GM21367 (cell line): ENCODE measurements at regions not wholly inside any gene's neighbourhood (a gene's known extent, or its start where the extent isn't known, plus 50 kb on each side); places are given as distances from the start of the nearest gene placed in this dataset.
"Not testable (repeated sequence)": the region's sequence is repeated elsewhere in the genome, so short reads cannot be mapped to it uniquely, and the experiment has no call there.

Experiments
- ATAC-seq: cut with Tn5 transposase; IDR thresholded peaks from one replicate; pipeline ENCODE4 v1.9.1; 2021; ENCODE audit not compliant: unreplicated experiment

DNA sequence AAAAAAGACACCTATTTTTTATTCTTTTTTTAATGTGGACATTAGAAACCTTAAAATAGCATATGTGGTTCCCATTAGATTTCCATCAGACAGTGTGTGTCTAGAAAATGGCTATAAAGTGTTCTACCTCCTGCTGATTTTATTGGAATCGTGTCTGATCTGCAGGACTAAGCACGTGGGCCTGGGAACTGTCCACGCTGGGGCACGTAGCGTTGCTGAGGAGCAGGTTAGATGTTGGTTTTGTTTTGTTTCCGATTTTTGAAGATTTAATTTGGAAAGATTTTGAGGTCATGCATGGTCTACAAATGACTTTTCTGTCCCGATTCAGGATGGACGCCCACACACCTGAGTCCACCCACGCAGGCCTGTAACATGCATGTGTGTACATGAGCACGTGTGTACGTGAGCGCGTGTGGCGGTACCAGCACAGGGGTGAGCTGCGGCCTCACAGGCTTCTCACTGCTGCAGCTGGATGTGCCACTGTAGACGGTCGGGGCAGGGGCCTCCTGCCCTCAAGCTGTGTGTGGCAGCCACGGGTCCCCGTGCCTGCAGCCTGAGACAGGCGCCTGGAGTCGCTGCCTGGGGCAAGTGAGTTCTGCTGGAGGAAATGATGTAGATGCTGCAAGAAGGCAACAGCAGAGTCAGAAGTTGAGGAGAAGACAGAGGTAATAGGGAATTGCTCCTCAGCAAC lies 99.7 kb upstream of the CTDP1 start:
- no peak for ATAC-seq

DNA sequence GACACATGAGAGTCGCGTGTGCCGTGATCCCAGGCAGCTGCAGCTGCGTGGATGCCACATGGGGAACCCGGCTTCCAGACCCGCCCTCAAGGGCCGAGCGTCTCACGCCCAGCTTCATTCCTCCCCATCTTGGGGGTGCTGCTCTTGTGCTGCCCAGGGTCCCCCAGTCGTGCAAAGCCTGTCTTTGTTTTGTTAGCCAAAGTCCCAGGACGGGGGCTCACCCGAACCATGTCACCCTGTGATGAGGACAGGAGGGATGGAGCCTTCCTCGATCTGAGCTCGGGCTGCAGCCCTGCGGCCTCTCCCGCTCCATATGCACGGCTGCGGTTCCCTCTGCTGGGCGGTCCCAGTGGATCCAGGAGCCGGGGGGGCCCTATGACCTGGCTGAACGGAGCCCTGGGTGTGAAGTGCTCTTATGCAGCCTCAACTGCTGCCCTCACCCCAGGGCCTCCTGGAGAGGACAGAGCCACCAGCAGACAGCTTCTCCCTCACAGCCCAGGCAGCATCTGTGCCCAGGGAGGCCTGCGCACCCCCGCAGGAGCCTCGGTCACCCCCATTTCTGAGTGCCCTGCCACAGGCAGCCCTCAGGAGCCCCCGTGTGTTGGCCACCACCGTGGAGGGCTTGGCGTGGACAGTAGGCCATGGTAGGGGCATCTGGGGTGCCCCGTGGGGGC lies 99.0 kb upstream of the CTDP1 start:
- ATAC-seq, result no peak

DNA sequence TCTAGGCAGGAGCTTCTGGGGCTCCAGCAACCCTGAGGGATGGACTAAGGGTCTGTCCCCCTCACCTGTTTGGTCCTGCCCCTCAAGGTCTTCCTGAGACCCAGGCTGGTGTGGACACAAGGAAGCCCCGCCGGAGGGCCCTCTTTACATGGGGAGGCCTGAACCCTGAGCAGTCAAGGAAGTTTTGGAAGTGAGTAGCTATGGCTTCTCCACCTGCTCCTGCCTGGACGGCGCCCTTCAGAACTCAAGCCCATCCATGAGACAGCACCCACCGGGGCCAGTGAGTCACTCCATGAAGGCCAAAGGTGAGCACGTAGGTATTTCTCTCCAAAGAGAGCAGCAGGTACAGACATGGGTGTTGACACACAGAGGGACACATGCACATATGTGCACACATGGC lies 98.2 kb upstream of the CTDP1 start:
- no peak for ATAC-seq

DNA sequence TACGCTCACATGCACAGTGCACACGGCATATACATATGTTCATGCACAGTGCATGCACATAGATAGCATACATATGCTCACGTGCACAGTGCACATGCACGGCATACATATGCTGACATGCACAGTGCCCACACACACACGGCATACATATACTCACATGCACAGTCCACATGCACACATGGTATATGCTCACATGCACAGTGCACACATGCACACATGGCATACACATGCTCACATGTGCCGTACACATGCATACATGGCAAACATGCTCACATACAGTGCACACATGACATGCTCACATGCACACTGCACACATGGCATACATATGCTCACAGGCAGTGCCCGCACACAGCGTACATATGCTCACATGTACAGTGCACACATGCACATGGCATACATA lies 97.7 kb upstream of the CTDP1 start:
- ATAC-seq, result no peak

DNA sequence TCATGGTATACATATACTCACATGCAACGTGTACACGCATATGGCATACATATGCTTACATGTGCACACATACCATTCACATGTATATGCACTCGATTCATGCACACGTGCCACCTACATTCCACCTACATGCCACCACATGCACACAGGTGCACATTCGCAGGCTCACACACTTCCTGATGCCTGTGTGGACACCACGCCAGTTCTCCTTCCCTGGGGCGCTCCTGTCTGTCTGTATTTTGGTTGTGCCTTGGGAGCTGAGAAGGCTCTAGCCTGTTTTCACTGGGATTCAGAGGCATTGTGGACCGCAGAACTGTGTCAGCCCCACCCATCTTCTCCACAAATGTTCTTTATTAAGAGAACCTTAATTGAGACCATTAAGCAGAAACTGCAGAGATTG lies 96.6 kb upstream of the CTDP1 start:
- no peak for ATAC-seq

DNA sequence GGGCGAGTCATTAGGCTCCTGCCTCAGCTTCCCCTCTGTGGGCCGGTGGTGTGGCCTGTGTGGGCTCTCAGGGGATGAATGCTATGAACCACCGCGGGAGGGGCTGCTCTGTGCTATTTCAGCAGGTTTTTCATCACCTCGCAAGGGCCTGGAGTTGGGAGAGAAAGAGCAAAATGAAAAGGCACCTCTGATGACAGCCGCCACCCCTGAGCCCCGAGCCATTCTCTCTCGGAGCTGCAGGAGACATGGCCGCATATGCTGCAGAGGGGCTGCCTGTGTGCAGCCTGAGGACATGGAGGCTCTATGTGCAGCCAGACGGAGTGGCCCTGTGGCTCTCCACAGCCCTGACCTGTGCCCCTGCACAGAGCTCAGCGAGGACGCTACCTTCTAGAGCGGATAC lies 96.2 kb upstream of the CTDP1 start:
- ATAC-seq, result no peak

DNA sequence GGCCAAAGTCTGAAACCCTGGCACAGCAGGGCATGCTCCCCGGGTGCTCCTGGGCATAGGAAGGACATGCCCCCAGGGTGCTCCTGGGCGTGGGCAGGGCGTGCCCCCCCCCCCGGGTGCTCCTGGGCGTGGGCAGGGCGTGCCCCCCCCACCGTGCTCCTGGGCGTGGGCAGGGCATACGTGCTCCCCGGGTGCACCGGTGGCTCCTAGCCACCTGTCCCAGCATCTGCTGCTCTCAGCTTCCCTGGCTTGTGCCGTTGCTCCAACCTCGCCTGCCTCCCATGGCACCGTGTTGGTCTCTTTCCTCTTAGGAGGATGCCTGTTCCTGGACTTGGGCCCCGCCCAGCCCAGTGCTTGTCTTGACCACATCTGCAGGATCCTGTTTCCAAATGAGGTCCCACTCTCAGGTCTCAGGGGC lies 95.6 kb upstream of the CTDP1 start:
- no peak for ATAC-seq

DNA sequence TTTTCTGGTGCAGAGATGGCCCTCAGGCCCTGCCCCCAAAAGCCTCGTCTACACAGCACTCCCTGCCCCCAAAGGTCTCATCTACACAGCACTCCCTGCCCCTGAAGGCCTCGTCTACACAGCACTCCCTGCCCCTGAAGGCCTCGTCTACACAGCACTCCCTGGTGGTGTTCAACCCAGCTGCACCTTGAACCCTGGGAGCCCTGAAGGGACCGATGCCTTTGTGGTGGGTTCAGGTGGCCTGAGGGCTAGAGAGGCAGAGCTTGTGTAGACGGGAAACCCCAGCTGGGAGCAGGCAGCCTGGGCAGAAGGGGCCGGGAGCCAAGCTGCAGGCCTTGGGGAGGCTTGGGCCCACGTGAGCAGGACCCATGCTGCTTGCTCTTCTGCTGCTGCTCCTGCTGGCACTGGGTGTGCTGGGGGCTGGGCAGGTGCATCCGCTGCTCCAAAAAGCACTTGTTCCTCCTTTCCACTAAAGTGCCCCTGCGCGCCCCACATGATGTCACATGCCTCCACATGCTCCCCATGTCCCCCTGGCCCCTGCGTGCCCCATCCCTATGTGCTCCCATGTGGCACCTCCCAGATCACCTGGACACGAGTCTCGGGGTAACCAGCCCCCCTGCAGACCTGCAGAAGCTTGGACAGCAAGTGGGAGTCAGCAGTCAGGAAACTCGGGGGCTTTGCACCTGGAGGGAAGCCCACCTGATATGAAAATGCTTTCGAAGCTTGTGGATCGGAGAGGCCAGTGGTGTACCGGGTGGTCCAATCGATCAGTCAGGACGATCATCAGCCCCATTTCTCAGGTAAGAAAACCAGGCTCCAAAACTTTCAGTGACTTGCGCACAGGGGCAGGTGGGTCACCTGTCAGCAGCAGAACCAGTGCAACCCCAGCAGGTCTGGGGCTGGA lies 94.9 kb upstream of the CTDP1 start:
- ATAC-seq, result no peak

DNA sequence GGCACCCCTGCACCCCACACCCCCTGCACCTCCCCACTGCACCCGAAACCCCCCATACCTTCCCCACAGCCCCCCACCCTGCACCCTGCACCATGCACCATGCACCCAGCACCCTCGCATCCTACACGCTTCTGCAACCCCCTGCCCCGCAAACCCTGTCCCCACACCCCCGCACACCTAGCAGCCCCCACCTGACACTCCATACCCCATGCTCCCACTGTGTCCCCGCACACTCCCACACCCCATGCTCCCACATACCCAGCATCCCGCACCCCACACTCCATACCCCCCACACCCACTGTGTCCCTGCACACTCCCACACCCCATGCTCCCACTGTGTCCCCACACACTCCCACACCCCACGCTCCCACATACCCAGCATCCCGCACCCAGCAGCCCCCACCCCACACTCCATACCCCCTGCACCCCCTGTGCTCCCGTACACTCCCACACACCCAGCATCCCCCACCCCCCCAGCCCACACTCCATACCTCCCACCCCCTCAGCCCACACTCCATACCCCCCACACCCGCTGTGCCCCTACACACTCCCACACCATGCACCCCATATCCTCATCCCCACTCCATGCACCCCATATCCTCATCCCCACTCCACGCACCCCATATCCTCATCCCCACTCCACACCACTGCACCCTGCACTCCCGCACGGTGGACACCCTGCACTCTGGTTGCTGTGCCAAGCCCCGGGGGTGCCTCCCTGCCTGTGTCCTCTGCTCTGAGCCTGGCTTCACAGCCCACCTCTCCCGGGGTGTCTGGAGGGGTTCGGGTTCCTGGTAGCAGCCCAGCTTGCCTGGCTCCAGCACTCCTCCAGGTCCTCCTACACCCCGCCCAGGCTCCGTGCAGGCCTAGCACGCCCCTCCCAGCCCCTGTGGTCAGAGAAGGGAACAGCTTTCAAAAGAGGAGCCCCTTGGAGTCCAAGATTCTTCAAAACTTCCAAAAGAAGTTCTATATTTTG lies 93.9 kb upstream of the CTDP1 start:
- no peak for ATAC-seq

DNA sequence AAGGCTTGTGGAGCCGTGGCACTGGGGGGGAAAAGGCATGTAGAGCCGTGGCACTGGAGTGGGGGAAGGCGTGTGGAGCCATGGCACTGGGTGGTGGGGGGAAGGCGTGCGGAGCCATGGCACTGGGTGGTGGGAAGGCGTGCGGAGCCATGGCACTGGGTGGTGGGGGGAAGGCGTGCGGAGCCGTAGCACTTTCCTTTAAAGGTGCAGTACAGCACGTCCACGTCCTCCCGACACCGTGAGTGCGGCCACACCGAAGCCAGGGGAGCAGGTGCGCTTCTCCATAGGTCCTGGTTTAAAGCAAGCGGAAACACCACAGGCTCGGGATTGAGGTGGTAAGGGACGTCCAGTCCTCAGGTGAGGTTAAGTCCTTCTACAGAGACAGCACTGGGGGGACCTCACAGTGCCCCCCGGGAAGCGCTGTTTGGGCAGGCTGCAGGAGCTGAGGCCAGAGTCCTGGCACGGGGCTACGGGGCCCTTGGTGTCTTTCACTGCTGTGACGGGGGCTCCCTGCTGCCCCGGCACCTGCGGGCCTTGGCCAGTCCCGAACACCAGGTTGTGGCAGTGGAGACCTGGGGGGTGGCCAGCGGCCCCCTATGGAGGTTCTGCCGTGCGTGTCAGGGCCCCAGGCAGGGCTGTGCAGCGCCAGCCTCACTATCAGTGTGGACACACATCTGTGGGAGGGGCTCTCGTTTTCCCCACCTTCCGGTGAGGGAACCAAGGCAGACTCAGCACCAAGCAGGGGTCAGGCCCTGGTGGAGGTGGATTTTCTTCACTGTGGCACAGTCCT lies 93.0 kb upstream of the CTDP1 start:
- ATAC-seq, result no peak

DNA sequence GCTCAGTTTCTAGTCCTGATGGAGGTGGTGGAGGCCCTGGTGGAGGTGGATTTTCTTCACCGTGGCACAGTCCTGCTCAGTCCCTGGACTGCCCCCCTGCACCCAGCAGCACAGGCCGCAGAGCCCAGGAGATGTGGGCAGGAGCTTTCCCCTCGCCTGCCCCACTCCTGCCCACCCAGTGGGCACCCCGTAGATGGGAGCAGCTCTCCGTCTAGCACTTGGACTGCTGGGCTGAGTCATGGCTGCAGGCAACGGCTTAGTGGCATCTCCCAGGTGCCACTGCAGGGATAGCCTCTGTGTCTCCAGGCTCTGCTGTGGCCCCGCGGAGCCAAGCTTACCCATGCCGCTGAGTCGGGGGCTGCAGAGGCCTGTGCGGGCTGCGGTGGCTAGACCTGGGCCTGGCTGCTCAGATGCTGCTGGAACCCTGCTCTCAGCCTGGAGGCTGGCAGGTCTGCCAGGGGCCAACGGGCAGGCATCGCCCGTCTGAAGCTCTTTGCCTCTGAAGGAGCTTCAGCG lies 92.3 kb upstream of the CTDP1 start:
- no peak for ATAC-seq

DNA sequence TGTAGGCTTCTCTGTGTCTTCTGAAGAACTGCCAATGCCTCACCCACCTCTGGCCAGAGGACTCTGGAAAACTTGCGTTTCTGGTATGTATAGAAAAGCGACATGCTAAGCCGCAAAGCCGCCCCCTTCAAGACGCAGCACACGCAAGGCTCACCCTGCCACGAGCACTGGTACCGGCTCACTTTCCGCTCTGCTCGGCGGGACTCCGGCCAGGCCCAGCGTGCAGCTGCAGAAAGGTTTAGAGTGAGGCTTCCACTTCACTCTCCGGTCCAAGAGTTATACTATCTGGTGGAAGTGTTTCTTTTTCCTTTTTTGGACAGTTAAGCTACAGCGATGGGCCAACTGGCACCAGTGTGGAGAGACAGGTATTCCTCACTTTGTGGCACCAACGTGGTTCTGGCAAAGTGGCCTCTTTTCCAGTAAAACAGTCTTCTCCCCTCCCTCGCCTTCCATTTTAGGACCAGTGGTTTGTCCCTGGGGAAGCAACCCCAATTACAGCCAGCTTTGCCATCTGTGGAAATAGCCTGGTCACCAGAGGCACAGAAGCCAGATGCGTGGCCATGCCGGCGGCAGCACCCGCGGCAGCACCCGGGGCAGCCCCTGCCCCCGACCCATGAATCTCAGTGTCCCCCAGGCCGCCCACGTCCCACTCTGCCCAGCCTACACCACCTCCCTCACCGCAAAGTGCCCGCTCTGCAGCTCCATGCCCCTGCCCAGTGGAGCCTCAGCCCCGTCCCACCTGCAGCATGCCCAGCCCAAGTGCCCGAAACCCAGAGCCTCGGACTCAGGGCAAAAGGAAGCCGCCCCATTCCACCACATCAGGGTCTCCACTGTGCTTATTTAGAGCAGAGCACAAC lies 91.6 kb upstream of the CTDP1 start:
- ATAC-seq, result no peak

DNA sequence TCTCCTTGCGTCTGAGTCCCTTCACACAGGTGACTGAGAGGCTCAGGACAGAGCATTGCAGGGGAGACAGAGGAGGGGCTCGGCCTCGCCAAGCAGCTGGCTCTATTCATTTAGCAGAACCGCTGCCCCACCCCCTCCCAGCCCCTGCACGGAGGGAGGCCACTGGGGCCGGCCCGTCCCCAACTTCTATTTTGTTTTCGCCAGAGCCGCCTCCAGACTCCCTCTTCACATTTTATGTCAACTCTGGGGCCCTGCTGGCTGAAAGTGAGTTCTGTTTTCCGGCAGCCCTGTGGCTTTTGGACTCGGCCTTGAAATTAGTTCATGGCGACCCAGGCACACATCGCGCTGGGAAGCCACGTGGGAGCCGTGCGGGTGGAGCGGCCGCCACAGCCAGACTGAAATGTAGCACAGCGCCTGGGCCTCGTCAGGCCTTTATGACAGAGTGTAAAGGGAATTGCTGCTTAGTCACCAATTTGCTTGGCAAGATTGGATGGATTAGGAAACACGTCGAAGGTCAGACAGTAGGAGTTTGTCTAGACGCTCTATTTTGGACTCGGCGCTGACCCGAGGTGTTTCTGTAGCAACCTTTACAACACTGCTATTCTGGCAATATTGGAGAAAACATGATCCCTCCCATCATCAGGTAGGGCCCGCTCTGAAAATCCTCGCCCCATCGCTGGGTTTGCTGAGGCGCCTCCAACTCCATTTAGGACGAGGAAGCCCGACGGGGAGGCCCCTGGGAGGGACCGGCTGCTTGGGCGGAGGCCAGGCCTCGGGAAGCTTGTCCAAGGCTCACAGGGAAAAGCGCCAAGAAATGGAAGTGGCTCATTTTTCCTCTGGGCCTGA lies 90.7 kb upstream of the CTDP1 start:
- no peak for ATAC-seq

DNA sequence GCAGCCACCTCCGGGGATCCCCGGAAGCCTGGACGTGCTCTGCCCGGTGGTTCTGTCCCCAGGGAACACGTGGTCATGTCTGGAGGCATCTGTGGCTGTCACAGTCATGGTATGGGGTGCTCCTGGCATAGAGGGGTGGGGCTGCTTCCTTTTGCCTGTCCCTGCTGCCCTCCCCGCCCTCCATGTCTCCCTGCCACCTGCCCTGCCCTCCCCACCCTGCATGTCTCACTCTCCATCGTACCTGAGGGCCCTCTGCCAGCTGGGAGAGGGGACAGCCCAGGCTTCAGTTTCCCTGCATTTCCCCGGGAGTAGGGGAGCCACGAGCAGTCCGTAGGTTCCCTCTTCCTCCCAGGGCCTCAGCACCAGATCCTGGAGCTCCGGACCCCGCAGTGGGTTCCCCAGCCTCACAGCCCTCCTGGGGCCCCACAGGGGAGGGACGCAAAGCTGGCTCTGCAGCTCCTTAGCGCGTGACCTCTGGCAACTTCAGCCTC lies 90.0 kb upstream of the CTDP1 start:
- no peak for ATAC-seq

DNA sequence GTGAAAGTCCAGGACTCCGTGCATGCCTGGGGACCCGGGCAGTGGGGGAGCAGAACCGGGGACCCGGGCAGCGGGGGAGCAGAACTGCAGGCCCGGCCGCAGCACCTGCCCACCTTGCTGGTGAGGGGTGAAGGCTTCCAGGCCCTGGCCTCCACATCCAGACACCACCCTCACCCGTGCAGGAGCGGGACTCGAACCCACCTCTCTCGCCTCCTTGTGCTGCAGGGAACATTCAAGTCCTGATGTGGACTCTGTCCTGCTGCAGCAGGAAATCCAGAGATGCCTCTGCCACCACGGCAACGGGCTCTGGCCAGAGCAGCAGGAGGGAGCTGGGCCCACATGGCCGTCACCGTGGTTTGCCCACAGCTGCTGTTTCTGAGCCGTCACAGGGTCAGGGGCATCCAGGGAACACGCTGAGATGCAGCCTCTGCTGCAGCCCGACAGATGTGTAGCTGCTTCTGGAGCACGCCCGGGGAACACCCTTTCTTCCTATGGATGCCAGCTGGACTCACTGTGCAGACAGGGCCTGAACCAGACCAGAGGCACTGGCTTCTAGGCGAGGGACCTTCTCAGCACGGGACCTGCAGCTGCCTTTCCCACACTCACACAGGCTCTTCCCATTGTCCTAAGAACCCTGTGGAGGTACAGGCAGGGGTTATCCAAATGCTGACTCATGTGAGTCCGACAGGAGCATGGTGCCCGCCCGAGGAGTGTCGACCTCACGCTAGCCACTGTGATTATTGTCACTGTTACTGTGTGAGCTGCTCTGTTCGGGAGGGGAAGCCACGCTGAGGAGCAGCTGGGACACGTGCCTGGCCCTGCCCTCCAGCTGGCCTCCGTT lies 89.2 kb upstream of the CTDP1 start:
- no peak for ATAC-seq

DNA sequence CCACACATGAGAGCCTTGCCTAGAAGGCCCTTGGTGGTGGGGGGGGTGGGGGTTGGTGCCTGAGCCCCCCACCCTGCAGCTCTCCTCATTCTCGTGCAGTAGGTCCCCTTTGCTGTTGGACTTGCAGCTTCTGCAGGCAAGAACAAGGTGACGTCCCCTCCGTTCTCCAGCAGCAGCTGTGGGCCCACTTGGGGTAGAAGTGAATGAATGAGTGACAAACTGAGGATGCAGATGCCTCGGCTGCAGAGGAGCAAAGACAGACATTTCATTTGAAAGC lies 88.6 kb upstream of the CTDP1 start:
- ATAC-seq, result no peak

DNA sequence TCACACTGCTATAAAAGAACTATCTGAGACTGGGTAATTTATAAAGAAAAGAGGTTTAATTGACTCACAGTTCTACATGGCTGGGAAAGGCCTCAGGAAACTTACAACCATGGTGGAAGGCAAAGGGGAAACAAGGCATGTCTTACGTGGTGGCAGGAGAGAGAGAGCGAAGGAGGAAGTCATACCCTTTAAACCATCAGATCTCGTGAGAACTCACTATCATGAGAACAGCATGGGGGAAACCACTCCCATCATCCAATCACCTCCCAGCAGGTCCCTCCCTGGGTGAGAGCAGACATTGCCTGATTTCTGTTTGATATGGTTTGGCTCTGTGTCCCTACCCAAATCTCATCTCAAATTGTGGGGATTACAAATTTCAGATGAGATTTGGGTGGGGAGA lies 86.9 kb upstream of the CTDP1 start:
- ATAC-seq, result not testable (repeated sequence)
